ENCODE measurements at regions not wholly inside any gene's neighbourhood (a gene's known extent, or its start where the extent isn't known, plus 50 kb on each side); places are given as distances from the start of the nearest gene placed in this dataset.

GRCh38 chr3:66572090-66572675 is 71.4 kb upstream of the LRIG1 start:
- intact Hi-C loops (cut with DNase I), result no loop called here
- H3K36me3 ChIP-seq (replicated peaks in 1 of 2), result no peaks in the 10 kb centered on the region
- no peak for DNase-seq
- 62 to 69% (median 67%) methylated on average over 5 of the region's 5 CpGs for WGBS, 4 donors
- no peaks in the 10 kb centered on the region for H3K4me1 ChIP-seq (replicated peaks in 1 of 2)
- TF ChIP-seq CTCF (IDR thresholded peaks at IDR 0.05) (no peak), POLR2A (IDR thresholded peaks at IDR 0.05) (no peak)
- H3K4me3 ChIP-seq, result no peak overlapping the region
- no peaks in the 10 kb centered on the region for H3K9me3 ChIP-seq (replicated peaks in 1 of 3)
- H3K27me3 ChIP-seq, result no peaks in the 10 kb centered on the region
- H3K27ac ChIP-seq, result no peak overlapping the region

- Histone ChIP-seq H3K4me1 (replicated peaks in 1 of 2) (no peaks in the 10 kb centered on the region), H3K9me3 (replicated peaks in 1 of 3) (no peaks in the 10 kb centered on the region), H3K27ac (no peak overlapping the region), H3K27me3 (no peaks in the 10 kb centered on the region), H3K4me3 (no peak overlapping the region), H3K36me3 (replicated peaks in 1 of 2) (no peaks in the 10 kb centered on the region)
- intact Hi-C loops (cut with DNase I), result no loop called here
- peak in 2 of 7 donors; percentile 3 to 8 for DNase-seq
- 60 to 71% (median 64%) methylated on average over 14 of the region's 14 CpGs for WGBS, 4 donors
- peak in 1 of 6 experiments; percentile 14 for TF ChIP-seq CTCF (IDR thresholded peaks at IDR 0.05)
- no peak for TF ChIP-seq POLR2A (IDR thresholded peaks at IDR 0.05)
These were observed 72.3 kb upstream of the LRIG1 start for GRCh38 chr3:66572938-66573710.

- no peak for DNase-seq
- Histone ChIP-seq H3K4me3 (no peak overlapping the region), H3K36me3 (replicated peaks in 1 of 2) (no peaks in the 10 kb centered on the region), H3K27me3 (no peaks in the 10 kb centered on the region), H3K9me3 (replicated peaks in 1 of 3) (no peaks in the 10 kb centered on the region), H3K27ac (no peak overlapping the region), H3K4me1 (replicated peaks in 1 of 2) (no peaks in the 10 kb centered on the region)
- WGBS, 4 donors, result 66 to 78% (median 75%) methylated on average over 2 of the region's 2 CpGs
- TF ChIP-seq CTCF (IDR thresholded peaks at IDR 0.05) (no peak), POLR2A (IDR thresholded peaks at IDR 0.05) (no peak)
- intact Hi-C loops (cut with DNase I), result no loop called here
These were observed 73.3 kb upstream of the LRIG1 start for GRCh38 chr3:66574091-66574490.

- H3K9me3 ChIP-seq (replicated peaks in 1 of 3), result no peaks in the 10 kb centered on the region
- no peaks in the 10 kb centered on the region for H3K36me3 ChIP-seq (replicated peaks in 1 of 2)
- TF ChIP-seq CTCF (IDR thresholded peaks at IDR 0.05), result no peak
- TF ChIP-seq POLR2A (IDR thresholded peaks at IDR 0.05), result no peak
- no peaks in the 10 kb centered on the region for H3K4me1 ChIP-seq (replicated peaks in 1 of 2)
- H3K27ac ChIP-seq, result no peak overlapping the region
- no peak overlapping the region for H3K4me3 ChIP-seq
- intact Hi-C loops (cut with DNase I), result no loop called here
- WGBS, 4 donors, result 71 to 77% (median 72%) methylated on average over 7 of the region's 7 CpGs
- H3K27me3 ChIP-seq, result no peaks in the 10 kb centered on the region
- DNase-seq, result no peak
These were observed 76.8 kb upstream of the LRIG1 start for GRCh38 chr3:66577426-66578203.

Data from adrenal gland (tissue), 9 donors.